Peyer's patch (tissue), 4 donors: ENCODE measurements at regions not wholly inside any gene's neighbourhood (a gene's known extent, or its start where the extent isn't known, plus 50 kb on each side); places are given as distances from the start of the nearest gene placed in this dataset.

Source experiments
- DNase-seq, 3 donors: peaks; one replicate each; pipeline ENCODE4 v3.0.0-alpha.2; 2017 to 2019
- H3K27ac ChIP-seq, 4 donors: fragments of 200-600 bp; sonication (generic); one replicate each; pipeline ENCODE4 v1.5.1; 2016 to 2019
- H3K27me3 ChIP-seq, 2 donors: fragments of 200-600 bp; sonication (generic); one replicate each; pipeline ENCODE4 v1.5.1; 2019
- H3K36me3 ChIP-seq, 3 donors: fragments of 200-600 bp; sonication (generic); one replicate each; pipeline ENCODE4 v1.5.1; 2016 to 2019
- H3K4me1 ChIP-seq, 4 donors: fragments of 200-600 bp; sonication (generic); one replicate each; pipeline ENCODE4 v1.5.1; 2016 to 2019
- H3K4me3 ChIP-seq, 4 donors: fragments of 200-600 bp; sonication (generic); 1 replicate in 3 of 4; 2 replicates in 1 of 4; pipeline ENCODE4 v1.5.1; 2016 to 2019; ENCODE audit warnings: mild to moderate bottlenecking in 1 of 4
- H3K9me3 ChIP-seq, 4 donors: fragments of 200-600 bp; sonication (generic); one replicate each; pipeline ENCODE4 v1.5.1; 2016 to 2019; ENCODE audit warnings: mild to moderate bottlenecking in 1 of 4
- POLR2A ChIP-seq, 2 donors: fragments of 450-650 bp; IDR thresholded peaks; one replicate each; pipeline ENCODE4 v1.5.1; 2017; ENCODE audit warnings: antibody characterized with exemption in 2 of 2, mild to moderate bottlenecking in 2 of 2, moderate library complexity in 2 of 2
- TF ChIP-seq, protein P1 (sequence below), 6 experiments: fragments of 450-650 bp in 4 of 6; fragments of 200-600 bp in 2 of 6; sonication (generic) in 1 of 6; IDR thresholded peaks; one replicate each; pipeline ENCODE4 v1.5.1; 2017 to 2019; ENCODE audit warnings: antibody characterized with exemption in 6 of 6, mild to moderate bottlenecking in 3 of 6, moderate library complexity in 1 of 6

DNA sequence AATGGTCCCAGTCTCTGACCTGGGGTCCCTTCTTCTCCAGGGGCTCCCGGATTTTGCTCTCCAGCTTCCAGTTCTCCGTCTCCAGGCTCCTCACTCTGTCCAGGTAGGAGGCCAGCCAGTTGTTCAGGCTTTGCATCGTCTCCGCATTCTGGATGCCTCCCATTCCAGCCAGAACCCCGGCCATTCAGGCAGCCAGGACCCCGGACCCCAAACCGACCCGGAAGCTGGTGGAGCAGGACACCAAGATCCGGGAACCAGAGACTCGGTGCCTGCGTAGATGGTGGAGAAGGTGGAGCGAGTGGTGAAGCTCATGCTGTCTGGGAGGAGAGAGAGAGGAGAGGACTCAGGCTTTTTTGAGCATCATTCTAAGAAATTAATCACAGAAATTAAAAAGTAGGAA, 572.4 kb upstream of the NCAM2 start:
- H3K36me3 ChIP-seq, result no peaks in the 10 kb centered on the region
- TF ChIP-seq POLR2A (IDR thresholded peaks at IDR 0.05), result no peak
- TF ChIP-seq, protein P1, sequence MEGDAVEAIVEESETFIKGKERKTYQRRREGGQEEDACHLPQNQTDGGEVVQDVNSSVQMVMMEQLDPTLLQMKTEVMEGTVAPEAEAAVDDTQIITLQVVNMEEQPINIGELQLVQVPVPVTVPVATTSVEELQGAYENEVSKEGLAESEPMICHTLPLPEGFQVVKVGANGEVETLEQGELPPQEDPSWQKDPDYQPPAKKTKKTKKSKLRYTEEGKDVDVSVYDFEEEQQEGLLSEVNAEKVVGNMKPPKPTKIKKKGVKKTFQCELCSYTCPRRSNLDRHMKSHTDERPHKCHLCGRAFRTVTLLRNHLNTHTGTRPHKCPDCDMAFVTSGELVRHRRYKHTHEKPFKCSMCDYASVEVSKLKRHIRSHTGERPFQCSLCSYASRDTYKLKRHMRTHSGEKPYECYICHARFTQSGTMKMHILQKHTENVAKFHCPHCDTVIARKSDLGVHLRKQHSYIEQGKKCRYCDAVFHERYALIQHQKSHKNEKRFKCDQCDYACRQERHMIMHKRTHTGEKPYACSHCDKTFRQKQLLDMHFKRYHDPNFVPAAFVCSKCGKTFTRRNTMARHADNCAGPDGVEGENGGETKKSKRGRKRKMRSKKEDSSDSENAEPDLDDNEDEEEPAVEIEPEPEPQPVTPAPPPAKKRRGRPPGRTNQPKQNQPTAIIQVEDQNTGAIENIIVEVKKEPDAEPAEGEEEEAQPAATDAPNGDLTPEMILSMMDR (IDR thresholded peaks at IDR 0.05), result no peak
- no peaks in the 10 kb centered on the region for H3K27me3 ChIP-seq
- no peaks in the 10 kb centered on the region for H3K4me1 ChIP-seq
- no peak for DNase-seq
- H3K4me3 ChIP-seq, result no peak overlapping the region
- H3K27ac ChIP-seq, result no peak overlapping the region
- H3K9me3 ChIP-seq, result no peaks in the 10 kb centered on the region

DNA sequence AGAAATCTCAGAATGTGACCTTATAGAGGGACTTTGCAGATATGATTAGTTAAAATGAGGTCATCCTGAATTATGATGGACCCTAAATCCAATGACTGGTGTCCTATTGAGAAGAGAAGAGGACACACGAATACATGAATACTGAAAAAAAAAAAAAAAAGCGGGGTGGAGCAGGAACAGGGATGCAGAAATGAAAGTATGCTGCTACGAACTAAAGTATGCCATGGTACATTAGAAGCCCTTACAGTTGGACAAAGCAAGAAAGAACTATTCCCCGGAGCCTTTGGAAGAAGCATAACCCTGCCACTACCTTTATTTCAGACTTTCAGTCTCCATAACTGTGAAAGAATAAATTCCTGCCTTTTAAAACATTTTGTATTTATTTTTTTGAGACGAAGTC, 557.9 kb upstream of the NCAM2 start:
- H3K4me1 ChIP-seq, result no peaks in the 10 kb centered on the region
- TF ChIP-seq, protein P1 (IDR thresholded peaks at IDR 0.05), result no peak
- TF ChIP-seq POLR2A (IDR thresholded peaks at IDR 0.05), result no peak
- no peaks in the 10 kb centered on the region for H3K27me3 ChIP-seq
- H3K27ac ChIP-seq, result no peak overlapping the region
- no peak overlapping the region for H3K4me3 ChIP-seq
- DNase-seq, result no peak
- H3K9me3 ChIP-seq, result no peaks in the 10 kb centered on the region
- H3K36me3 ChIP-seq, result no peaks in the 10 kb centered on the region

DNA sequence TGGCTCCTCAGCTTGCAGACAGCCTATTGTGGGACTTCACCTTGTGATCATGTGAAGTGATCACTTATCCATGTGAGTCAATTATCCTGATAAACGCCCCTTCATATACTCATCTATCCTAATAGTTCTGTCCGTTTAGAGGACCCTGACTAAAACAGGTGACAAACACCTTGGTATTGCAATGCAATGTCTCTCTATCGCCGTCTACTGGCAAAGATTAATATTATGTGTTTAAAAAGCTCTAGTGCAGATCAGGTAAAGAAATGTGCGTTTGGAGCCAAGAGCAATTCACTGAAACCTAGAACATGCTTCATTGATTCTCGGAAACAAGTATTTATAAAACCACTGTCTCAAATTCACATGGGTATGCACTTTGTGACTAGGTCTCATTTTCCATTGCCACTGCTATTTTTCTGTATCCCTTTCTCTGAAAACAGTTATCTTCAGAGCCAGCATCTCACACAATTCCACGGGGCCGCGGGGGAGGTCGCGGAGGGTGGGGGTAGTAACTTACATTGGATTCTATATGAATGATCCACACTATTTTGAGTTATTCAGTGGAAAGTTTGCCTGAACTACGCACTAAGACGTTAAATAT, 554.6 kb upstream of the NCAM2 start:
- no peaks in the 10 kb centered on the region for H3K27me3 ChIP-seq
- H3K4me1 ChIP-seq, result no peaks in the 10 kb centered on the region
- no peaks in the 10 kb centered on the region for H3K9me3 ChIP-seq
- TF ChIP-seq, protein P1 (IDR thresholded peaks at IDR 0.05), result peak in 1 of 6 experiments; percentile 4
- TF ChIP-seq POLR2A (IDR thresholded peaks at IDR 0.05), result no peak
- no peak overlapping the region for H3K4me3 ChIP-seq
- H3K36me3 ChIP-seq, result no peaks in the 10 kb centered on the region
- no peak for DNase-seq
- H3K27ac ChIP-seq, result no peak overlapping the region

DNA sequence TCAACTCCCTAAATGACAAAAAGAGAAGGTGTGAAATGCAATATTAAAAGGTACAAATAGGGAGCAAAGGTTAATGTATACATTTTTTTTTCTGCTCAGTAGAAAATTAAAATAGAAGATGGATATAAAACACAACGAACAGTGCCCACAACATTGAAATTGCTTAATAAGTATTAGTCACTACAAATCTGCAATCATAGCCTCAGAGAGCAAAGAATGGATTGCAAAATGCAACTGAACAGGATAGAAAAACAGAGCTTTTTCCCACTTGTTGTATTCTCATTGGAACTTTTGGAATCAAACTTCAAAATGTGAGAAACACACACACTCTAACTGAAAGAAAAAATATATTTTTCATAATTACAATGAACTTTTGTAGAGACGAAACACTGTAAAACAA, 552.2 kb upstream of the NCAM2 start:
- Histone ChIP-seq H3K9me3 (no peaks in the 10 kb centered on the region), H3K4me1 (no peaks in the 10 kb centered on the region), H3K27me3 (no peaks in the 10 kb centered on the region), H3K36me3 (no peaks in the 10 kb centered on the region), H3K27ac (no peak overlapping the region), H3K4me3 (no peak overlapping the region)
- no peak for TF ChIP-seq POLR2A (IDR thresholded peaks at IDR 0.05)
- TF ChIP-seq, protein P1 (IDR thresholded peaks at IDR 0.05), result no peak
- DNase-seq, result no peak

DNA sequence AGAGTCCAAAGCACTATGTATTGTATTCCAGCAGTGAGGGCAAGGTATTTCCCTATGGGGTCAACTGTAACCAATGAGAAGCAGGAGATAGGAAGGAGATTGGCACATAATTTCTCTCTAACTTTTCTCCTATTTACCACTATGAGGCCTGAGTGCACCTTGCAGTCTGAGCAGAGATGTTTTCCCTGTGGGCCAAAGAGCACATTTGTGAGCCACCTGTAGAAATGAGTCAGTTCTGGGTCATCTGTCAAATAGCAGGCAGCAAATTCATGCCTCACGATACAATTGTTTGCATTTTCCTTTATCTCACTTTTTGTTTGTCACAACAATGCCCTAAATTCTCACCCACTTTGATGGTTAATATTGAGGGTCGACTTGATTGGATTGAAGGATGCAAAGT, 547.2 kb upstream of the NCAM2 start:
- TF ChIP-seq, protein P1 (IDR thresholded peaks at IDR 0.05), result no peak
- no peak for TF ChIP-seq POLR2A (IDR thresholded peaks at IDR 0.05)
- Histone ChIP-seq H3K4me3 (no peak overlapping the region), H3K36me3 (no peaks in the 10 kb centered on the region), H3K27ac (no peak overlapping the region), H3K4me1 (no peaks in the 10 kb centered on the region), H3K9me3 (no peaks in the 10 kb centered on the region), H3K27me3 (no peaks in the 10 kb centered on the region)
- no peak for DNase-seq

DNA sequence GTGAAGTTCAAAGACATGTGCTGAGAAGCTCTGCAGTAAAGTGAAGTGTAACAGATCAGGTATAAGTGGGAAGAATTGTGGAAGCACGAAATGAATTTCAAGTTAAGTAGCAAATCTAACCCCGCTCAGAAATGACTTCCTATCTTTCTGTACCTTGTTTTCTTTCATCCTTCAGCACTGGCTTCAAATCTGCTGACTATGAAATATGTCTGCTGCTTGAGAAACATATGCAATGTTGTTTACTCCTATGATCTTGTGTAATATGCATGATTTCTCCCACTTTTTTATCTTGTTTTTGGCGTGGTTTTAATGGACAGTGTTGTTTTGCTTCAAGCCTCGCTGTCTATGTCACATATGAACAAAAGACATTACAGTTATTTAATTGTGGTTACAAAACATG, 545.3 kb upstream of the NCAM2 start:
- no peaks in the 10 kb centered on the region for H3K9me3 ChIP-seq
- no peak for TF ChIP-seq POLR2A (IDR thresholded peaks at IDR 0.05)
- TF ChIP-seq, protein P1 (IDR thresholded peaks at IDR 0.05), result no peak
- DNase-seq, result no peak
- H3K4me3 ChIP-seq, result no peak overlapping the region
- no peaks in the 10 kb centered on the region for H3K4me1 ChIP-seq
- H3K27ac ChIP-seq, result no peak overlapping the region
- no peaks in the 10 kb centered on the region for H3K27me3 ChIP-seq
- no peaks in the 10 kb centered on the region for H3K36me3 ChIP-seq
